ENCODE measurements at regions not wholly inside any gene's neighbourhood (a gene's known extent, or its start where the extent isn't known, plus 50 kb on each side); places are given as distances from the start of the nearest gene placed in this dataset.

DNA sequence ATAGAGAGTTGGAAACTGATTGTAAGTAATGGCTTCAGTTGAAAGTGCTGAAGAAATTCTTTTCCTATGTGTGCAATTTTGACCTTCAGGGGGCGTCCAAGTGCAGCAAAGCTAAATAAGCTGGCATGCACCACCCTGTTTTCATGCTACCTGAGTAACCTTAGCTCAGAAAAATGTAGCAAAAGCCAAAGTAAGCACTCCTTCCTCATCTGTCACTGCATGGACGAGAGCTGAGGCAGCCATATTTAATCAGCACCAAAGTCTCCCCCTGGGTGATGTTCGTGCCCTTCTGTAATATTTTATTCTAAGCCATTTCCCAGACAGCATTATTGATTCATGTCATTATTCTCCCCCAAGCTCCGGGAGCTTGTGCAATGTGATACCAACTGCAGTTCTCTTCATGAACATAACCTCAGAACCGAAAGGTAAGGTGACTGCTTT lies 123.1 kb downstream of the RPS12 start:
- DNase-seq (ENCODE audit: low spot score): peak; percentile 57

GRCh38 chr6:132948889-132949288 lies 134.5 kb downstream of the RPS12 start:
- DNase-seq (ENCODE audit: low spot score): no peak

DNA sequence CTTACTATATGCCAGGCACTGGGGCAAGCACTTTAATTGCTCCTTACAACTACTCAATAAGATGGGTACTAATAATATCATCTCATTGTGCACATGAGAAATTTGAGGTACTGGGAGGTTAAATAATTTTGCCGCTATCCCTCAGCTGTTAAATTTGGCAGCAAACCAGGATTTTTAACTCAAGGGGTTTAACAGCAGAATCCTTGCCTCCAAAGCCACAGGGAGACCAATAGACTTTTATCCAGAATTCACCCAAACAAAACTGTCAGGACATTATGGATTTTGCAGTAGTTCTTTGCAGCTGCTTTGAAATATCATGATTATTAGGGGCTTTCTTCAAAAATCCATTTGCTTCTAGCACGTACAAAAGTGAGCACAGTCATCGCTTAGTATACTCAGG lies 136.2 kb downstream of the RPS12 start:
- no peak for DNase-seq (ENCODE audit: low spot score)

DNA sequence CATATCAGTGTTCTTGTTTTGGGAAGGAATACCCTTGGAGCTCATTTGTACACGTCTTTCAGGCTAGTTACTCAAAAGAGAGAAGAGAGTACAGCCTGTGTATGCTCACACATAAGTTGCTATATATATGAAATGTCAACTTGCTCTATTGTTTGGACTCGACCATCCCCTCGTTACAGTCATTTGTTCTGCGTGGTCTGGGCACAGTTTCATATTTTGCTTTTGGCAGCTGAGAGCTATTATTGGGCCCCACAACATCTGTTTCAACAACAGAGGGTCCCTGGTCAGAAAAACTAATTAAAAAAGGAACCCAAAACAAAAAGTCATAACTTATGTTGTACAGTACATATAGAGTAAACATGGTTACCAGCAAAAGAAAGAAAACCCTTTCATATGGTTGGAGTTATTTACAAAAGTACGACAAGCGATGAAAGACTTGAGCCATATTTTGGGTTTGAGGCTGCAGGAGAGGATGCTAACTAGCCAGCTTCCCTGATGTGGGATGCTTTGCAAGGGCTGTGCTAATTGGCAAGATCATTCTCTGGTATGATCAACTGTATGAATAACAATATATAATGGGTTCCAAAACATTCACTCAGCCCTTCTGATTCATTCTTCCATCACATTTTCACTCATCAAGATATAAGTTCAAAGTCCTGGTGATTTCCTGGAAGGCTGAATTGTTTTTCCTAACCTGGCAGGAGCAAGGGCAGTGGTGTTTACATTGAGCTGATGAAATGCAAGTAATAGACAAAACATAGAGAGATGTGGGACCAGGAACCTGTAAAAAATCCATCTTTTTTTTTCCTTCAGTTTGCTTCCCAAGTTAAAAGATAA lies 137.9 kb downstream of the RPS12 start:
- DNase-seq (ENCODE audit: low spot score): no peak

GRCh38 chr6:132952986-132953385 lies 138.6 kb downstream of the RPS12 start:
- no peak for DNase-seq (ENCODE audit: low spot score)

GRCh38 chr6:132954222-132954621 lies 139.9 kb downstream of the RPS12 start:
- no peak for DNase-seq (ENCODE audit: low spot score)

DNA sequence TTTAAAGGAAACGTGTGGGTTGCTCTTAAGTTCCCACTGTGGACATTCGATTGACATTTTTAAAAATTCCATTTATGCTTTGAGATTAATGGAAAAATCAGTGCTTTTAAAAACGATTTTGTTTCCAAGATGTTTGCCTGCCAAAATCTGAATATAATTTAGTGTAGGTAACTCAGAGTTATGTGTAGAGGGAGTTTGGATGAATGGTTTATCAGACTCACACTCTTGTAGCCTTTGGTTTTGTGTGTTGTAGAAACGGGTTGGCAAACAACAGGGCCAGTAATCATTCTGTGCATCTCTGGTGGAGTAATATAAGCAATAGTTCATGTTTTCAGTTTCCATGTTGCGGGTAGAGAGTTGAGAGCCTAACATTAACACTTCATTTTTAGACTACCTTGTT lies 140.6 kb downstream of the RPS12 start:
- DNase-seq (ENCODE audit: low spot score): no peak

- DNase-seq (ENCODE audit: low spot score): no peak
Observed at GRCh38 chr6:132959639-132960326, 145.4 kb downstream of the RPS12 start.

GRCh38 chr6:132960720-132961119 lies 146.4 kb downstream of the RPS12 start:
- no peak for DNase-seq (ENCODE audit: low spot score)

GRCh38 chr6:132961122-132961521 lies 146.8 kb downstream of the RPS12 start:
- no peak for DNase-seq (ENCODE audit: low spot score)

- DNase-seq (ENCODE audit: low spot score): no peak
Observed at GRCh38 chr6:132961610-132962009, 147.2 kb downstream of the RPS12 start.

DNA sequence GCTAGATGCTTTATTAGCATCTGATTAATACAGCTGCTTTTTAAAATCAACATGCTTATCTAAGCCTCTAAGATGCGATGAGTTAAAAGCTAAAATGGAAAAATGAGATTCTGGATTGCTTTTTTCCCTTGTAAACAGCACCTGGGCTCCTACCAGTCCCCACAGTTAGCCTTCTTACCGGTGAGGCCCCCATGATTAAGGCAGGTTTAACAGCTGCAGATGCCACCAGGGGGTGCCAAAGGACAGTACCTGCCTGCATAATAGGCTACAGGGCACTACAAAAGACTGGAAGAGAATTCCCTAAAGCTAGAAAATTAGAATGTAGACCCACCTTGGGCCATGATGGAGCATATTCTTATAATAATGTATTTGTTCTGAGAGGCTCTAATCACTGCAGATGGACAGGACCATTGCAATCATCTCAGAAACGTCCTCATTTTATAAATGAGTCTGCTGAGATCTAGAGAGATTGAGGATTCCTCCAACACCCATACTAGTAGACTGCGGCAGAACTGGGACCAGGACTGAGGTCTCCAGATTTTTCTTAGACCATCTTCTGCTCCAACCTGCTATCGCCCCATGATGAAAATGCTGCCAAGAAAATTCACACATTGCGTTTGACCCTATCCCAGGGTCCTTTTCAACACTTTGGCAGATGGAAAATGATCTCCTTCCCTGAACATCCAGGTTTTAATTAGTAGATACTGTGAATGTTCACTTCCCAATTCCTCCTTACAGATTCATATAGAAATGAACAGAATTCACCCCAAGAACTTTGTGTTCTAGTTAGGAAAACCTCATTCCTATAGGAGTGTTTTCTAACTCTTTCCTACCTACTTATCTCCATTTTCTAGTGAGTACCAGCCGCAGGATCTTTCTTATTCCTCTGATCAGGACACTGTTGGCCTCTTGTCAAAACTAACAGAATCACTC lies 148.8 kb downstream of the RPS12 start:
- peak; percentile 51 for DNase-seq (ENCODE audit: low spot score)

- no peak for DNase-seq (ENCODE audit: low spot score)
Observed at GRCh38 chr6:132964101-132964867, 149.9 kb downstream of the RPS12 start.

- DNase-seq (ENCODE audit: low spot score): peak; percentile 5
Observed at GRCh38 chr6:132964868-132965382, 150.6 kb downstream of the RPS12 start.

DNA sequence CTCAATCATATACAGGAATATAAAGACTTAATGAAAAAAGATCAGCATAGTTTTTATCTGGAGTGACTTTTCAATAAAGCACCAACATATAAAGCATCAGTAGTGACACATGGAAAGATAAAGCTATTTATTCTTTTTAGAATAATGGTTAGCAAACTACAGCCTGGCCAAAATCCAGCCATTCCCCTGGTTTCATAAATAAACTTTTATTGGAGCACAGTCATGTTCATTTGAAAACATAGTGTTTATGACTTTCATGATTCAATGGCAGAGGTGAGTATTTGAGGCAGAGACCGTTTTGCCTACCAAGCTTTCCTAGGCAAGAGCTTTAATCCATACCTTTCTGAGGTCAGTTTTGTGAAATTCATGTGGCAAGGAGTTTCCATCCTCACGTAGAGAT lies 153.5 kb downstream of the RPS12 start:
- DNase-seq (ENCODE audit: low spot score): no peak

- DNase-seq (ENCODE audit: low spot score): no peak
Observed at GRCh38 chr6:132968419-132968950, 154.1 kb downstream of the RPS12 start.

DNA sequence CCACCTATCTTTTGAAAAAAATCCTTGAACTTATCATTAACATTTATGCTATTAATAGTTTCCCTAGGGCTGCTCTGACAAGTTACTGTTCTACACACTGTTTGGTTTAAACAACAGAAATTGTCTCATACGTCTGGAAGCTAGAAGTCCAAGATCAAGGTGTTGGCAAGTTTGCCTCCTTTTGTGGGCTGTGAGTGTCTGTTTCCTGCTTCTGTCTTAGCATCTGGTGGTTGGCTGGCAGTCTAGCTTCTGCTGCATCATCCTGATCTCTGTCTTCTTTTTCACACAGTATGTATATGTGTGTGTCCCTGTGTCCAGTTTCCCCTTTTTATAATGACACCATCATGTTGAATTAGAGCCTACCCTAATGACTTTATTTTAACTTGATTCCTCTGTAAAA lies 154.8 kb downstream of the RPS12 start:
- no peak for DNase-seq (ENCODE audit: low spot score)

GRCh38 chr6:132971676-132972075 lies 157.3 kb downstream of the RPS12 start:
- no peak for DNase-seq (ENCODE audit: low spot score)

DNA sequence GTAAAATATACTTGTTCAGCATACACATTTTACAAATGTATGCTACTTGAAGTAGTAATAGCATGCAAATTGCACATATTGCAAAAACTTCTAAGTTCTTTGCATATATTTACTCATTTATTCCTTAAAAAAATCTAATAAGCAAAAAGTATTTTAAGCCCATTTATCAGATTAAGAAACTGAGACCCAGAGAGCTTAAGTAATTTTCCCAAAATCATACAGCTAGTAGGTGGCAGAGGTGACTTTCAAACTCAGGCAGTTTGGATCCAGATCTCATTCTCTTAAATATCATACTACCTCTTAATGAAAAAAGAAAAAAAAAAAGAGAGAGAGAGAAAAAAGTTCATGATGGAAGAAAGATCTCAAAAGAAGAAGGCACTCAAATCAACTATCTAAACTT lies 157.9 kb downstream of the RPS12 start:
- no peak for DNase-seq (ENCODE audit: low spot score)

DNA sequence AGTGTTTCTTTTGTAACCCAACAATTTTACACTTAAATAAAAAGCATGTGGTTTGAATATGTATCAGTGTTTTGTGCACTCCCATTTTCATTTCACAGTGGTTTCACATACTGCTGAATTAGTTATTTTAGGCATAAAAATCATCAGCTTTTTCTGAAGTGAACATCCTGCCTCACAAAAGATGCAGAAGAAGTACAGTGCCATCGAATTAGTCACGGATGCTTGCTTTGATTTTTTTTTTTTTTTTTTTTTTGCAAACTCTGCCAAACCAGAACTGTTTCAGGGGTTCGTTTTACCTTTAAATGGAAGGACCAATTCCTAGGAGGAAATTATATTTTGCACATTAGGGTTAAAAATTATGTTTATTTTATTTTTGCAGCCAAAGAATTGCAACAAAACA lies 158.6 kb downstream of the RPS12 start:
- DNase-seq (ENCODE audit: low spot score): no peak

DNA sequence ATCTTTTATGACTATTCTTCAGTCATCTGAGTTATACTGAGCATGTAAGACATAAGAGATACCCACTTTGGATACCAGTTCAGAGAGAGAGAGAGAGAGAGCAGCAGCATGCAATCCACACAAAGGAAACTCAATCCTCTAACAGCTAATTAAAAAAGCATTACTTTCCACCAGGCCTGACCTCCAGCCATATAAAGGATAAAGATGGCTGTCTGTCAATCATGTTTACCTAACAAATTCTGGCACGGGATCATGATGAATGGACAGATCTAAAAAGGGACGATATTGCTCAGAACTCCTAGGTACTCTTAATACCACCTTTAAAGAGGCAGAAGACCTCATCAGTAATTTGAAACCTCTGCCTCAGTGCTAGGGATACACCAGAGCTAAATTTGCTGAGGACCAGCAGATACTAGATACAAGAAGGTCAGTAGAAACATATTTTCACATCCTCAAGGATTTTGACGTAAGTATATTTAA lies 159.2 kb downstream of the RPS12 start:
- no peak for DNase-seq (ENCODE audit: low spot score)
